K562 (cell line): ENCODE measurements at regions not wholly inside any gene's neighbourhood (a gene's known extent, or its start where the extent isn't known, plus 50 kb on each side); places are given as distances from the start of the nearest gene placed in this dataset.

ENCODE experiments used
- ATAC-seq: fragments of 200-7000 bp; cut with Tn5 transposase; 3 replicates; pipeline ENCODE4 v1.9.1; 2020; ENCODE audit warnings: moderate library complexity
- BruUV-seq: library from RNA; stranded (reverse); fragments of 400-500 nt; replicated peaks from 2 replicates; lab custom pipeline; 2021; lab: Mats Ljungman, UMichigan
- CTCF ChIA-PET: fragments of 300-600 bp; formaldehyde crosslinking; extraction: SDS; loops from one replicate; lab custom pipeline; 2021; ENCODE audit warnings: low intra/inter-chr PET ratio; lab: Yijun Ruan, JAX
- POLR2A ChIA-PET: fragments of 300-600, 350-650 bp; sonication (Branson Sonifier 250); formaldehyde crosslinking; extraction: SDS; loops from one replicate; lab custom pipeline; 2021; ENCODE audit warnings: antibody characterized with exemption, inconsistent platforms; lab: Yijun Ruan, JAX
- DNase-seq, 4 experiments: peaks; one replicate each; pipeline versions ENCODE4 v3.0.0 to v3.0.0-alpha.2; 2011 to 2018; ENCODE audit warnings: low spot score in 3 of 4, mixed read lengths in 3 of 4; ENCODE audit errors: extremely low read depth in 1 of 4
- FAIRE-seq: peaks from 2 replicates; lab custom pipeline; 2011; peaks lifted over from hg19 to GRCh38; lab: Jason Lieb, UNC
- H2AFZ ChIP-seq: 2 replicates; pipeline ENCODE4 v1.6.0; 2011; ENCODE audit warnings: low read depth, low read length, control low read depth, inconsistent platforms
- H3K27ac ChIP-seq: fragments of 200-600 bp; 3 replicates; pipeline ENCODE4 v1.8.0; 2011; ENCODE audit warnings: low read depth, mild to moderate bottlenecking, control low read depth, inconsistent platforms, low read length, moderate library complexity, mixed read lengths; ENCODE audit errors: extremely low read depth
- H3K27me3 ChIP-seq, 2 experiments: fragments of 300-600 bp in 1 of 2; 2 replicates in 1 of 2; 3 replicates in 1 of 2; pipeline versions ENCODE4 v1.6.0 to v1.8.0; 2011; ENCODE audit warnings: inconsistent platforms in 2 of 2, low read length in 2 of 2, mild to moderate bottlenecking in 1 of 2, mixed read lengths in 1 of 2, moderate library complexity in 1 of 2; ENCODE audit not compliant: control insufficient read depth in 2 of 2, insufficient read depth in 2 of 2
- H3K36me3 ChIP-seq: fragments of 300-600 bp; 3 replicates; pipeline ENCODE4 v1.8.0; 2011; ENCODE audit warnings: mild to moderate bottlenecking, low read length, inconsistent platforms; ENCODE audit not compliant: control insufficient read depth, insufficient read depth
- H3K4me1 ChIP-seq, 2 experiments: fragments of 200-600 bp in 1 of 2; replicated peaks in 1 of 2; 2 replicates in 1 of 2; 3 replicates in 1 of 2; pipeline versions ENCODE4 v1.5.1 to v1.8.0; 2011; ENCODE audit warnings: inconsistent platforms in 2 of 2, low read length in 2 of 2, mild to moderate bottlenecking in 1 of 2, mixed read lengths in 1 of 2, moderate library complexity in 1 of 2; ENCODE audit not compliant: control insufficient read depth in 2 of 2, insufficient read depth in 2 of 2
- H3K4me2 ChIP-seq: 2 replicates; pipeline ENCODE4 v1.6.1; 2011; ENCODE audit warnings: low read length, control low read depth, inconsistent platforms, mixed read lengths; ENCODE audit not compliant: insufficient read depth
- H3K4me3 ChIP-seq: fragments of 200-600 bp; sonication (generic), shearing (Covaris generic); 2 replicates; pipeline ENCODE4 v1.5.1; 2016; ENCODE audit warnings: control low read depth, inconsistent platforms
- H3K79me2 ChIP-seq: fragments of 200-600 bp; 3 replicates; pipeline ENCODE4 v1.8.0; 2011; ENCODE audit warnings: low read length, inconsistent platforms; ENCODE audit not compliant: control insufficient read depth, insufficient read depth
- H3K9ac ChIP-seq, 2 experiments: 2 replicates each; pipeline versions ENCODE4 v1.6.0 to v1.6.1; 2011; ENCODE audit warnings: low read depth in 2 of 2, low read length in 2 of 2, control low read depth in 1 of 2, inconsistent platforms in 1 of 2, mild to moderate bottlenecking in 1 of 2, mixed read lengths in 1 of 2; ENCODE audit not compliant: insufficient read depth in 1 of 2
- H3K9me1 ChIP-seq: one replicate; pipeline ENCODE4 v1.6.0; 2011; ENCODE audit warnings: inconsistent platforms, mild to moderate bottlenecking, low read length, moderate library complexity; ENCODE audit not compliant: control insufficient read depth, insufficient read depth
- H3K9me3 ChIP-seq: replicated peaks from 2 replicates; pipeline ENCODE4 v1.5.1; 2011; ENCODE audit warnings: low read depth, low read length, inconsistent platforms; ENCODE audit not compliant: control insufficient read depth, insufficient read depth
- H4K20me1 ChIP-seq: replicated peaks from 2 replicates; pipeline ENCODE4 v1.6.1; 2011; ENCODE audit warnings: low read length, inconsistent platforms, mixed read lengths; ENCODE audit not compliant: control insufficient read depth, insufficient read depth
- ATF2 ChIP-seq: sonication (generic); formaldehyde crosslinking; IDR thresholded peaks from 2 replicates; pipeline ENCODE4 v1.8.1; 2022; ENCODE audit warnings: missing genetic modification reagents
- ATF6 ChIP-seq: sonication (generic); formaldehyde crosslinking; IDR thresholded peaks from 2 replicates; pipeline ENCODE4 v1.4.0; 2020; ENCODE audit warnings: mild to moderate bottlenecking, missing genetic modification reagents
- BHLHE40 ChIP-seq: IDR thresholded peaks from 2 replicates; pipeline ENCODE4 v1.6.1; 2011; ENCODE audit warnings: low read length, improper control_type of control experiment
- FOXP1 ChIP-seq: sonication (generic); formaldehyde crosslinking; IDR thresholded peaks from 2 replicates; pipeline ENCODE4 v1.8.0; 2022; ENCODE audit warnings: mild to moderate bottlenecking, missing genetic modification reagents
- JUN ChIP-seq, 2 experiments: sonication (generic) in 1 of 2; formaldehyde crosslinking in 1 of 2; IDR thresholded peaks; 2 replicates each; pipeline versions ENCODE4 v1.6.1 to v1.8.0; 2012 to 2022; ENCODE audit warnings: borderline replicate concordance in 2 of 2, mild to moderate bottlenecking in 2 of 2, improper control_type of control experiment in 1 of 2, low read depth in 1 of 2, low read length in 1 of 2, missing genetic modification reagents in 1 of 2
- MAFF ChIP-seq: IDR thresholded peaks from 2 replicates; pipeline ENCODE4 v1.6.1; 2012; ENCODE audit warnings: low read length, improper control_type of control experiment
- NR4A1 ChIP-seq, 2 experiments: fragments of 250-450 bp in 1 of 2; fragments of 450-650 bp in 1 of 2; sonication (Bioruptor Pico) in 1 of 2; IDR thresholded peaks; 2 replicates each; pipeline versions ENCODE4 v1.4.0 to v1.6.1; 2016 to 2020; ENCODE audit warnings: mild to moderate bottlenecking in 2 of 2, missing compliant biosample characterization in 1 of 2, missing genetic modification characterization in 1 of 2, moderate library complexity in 1 of 2
- PURB ChIP-seq: sonication (generic); formaldehyde crosslinking; IDR thresholded peaks from 2 replicates; pipeline ENCODE4 v1.9.0; 2021; ENCODE audit warnings: low read depth, mild to moderate bottlenecking, missing genetic modification reagents
- SAFB ChIP-seq: fragments of 200-400 bp; formaldehyde crosslinking; IDR thresholded peaks from 2 replicates; pipeline ENCODE4 v1.6.1; 2017; ENCODE audit warnings: low read depth, low read length, borderline replicate concordance
- SMAD4 ChIP-seq: fragments of 250-450 bp; sonication (Bioruptor Pico); conservative IDR thresholded peaks from 2 replicates; pipeline ENCODE4 v1.8.0; 2021; ENCODE audit warnings: inconsistent platforms, mild to moderate bottlenecking, moderate library complexity
- THRAP3 ChIP-seq: fragments of 450-650 bp; IDR thresholded peaks from 2 replicates; pipeline ENCODE4 v1.6.1; 2016; ENCODE audit warnings: mild to moderate bottlenecking, inconsistent platforms, borderline replicate concordance
- ZBTB17 ChIP-seq: fragments of 450-650 bp; formaldehyde crosslinking; IDR thresholded peaks from 2 replicates; pipeline ENCODE4 v1.4.0; 2020; ENCODE audit warnings: mild to moderate bottlenecking
- ZBTB2 ChIP-seq: fragments of 450-650 bp; IDR thresholded peaks from 2 replicates; pipeline ENCODE4 v1.6.1; 2016; ENCODE audit warnings: antibody characterized with exemption
- ZNF282 ChIP-seq: sonication (generic); formaldehyde crosslinking; IDR thresholded peaks from 2 replicates; pipeline ENCODE4 v1.8.1; 2023; ENCODE audit warnings: missing genetic modification reagents
- ZNF511 ChIP-seq: sonication (generic); formaldehyde crosslinking; IDR thresholded peaks from 2 replicates; pipeline ENCODE4 v1.8.0; 2022; ENCODE audit warnings: mild to moderate bottlenecking, missing genetic modification reagents
- ZNF780A ChIP-seq: fragments of 250-450 bp; sonication (Bioruptor Pico); IDR thresholded peaks from 2 replicates; pipeline ENCODE4 v1.5.0; 2021; ENCODE audit warnings: mild to moderate bottlenecking
- WGBS: fragments of 100-300 bp; shearing (Covaris generic); methylation state at CpG from one replicate; pipeline ENCODE4 v1.1.6; 2016; ENCODE audit warnings: low coverage, mixed read lengths; ENCODE audit not compliant: insufficient coverage; ENCODE audit errors: missing lambda C conversion rate; 5-methylcytosine and 5-hydroxymethylcytosine counted together
- in situ Hi-C: fragments of 300-500 bp; cut with MboI; formaldehyde crosslinking; loops from 4 replicates; pipeline ENCODE4 v1.15.0; 2018; ENCODE audit warnings: inconsistent platforms, mixed read lengths
- intact Hi-C: fragments of 100-400 bp; cut with micrococcal nuclease; formaldehyde crosslinking; loops from 2 replicates; pipeline ENCODE4 v1.14.2; 2022

GRCh38 chr7:68676813-68677535 lies 921.3 kb upstream of the AUTS2 start (continued):
- TF ChIP-seq ATF6, result no peak
- no peak for TF ChIP-seq FOXP1
- TF ChIP-seq BHLHE40, result no peak
- TF ChIP-seq NR4A1 (CRISPR knock-in tag; IDR thresholded peaks at IDR 0.05), result no peak
- TF ChIP-seq NR4A1 (tag; IDR thresholded peaks at IDR 0.05), result no peak
- TF ChIP-seq, all 486 proteins: peak for 0

GRCh38 chr7:68678196-68678595 lies 920.1 kb upstream of the AUTS2 start:
- ATAC-seq (no peak), FAIRE-seq (no peak), DNase-seq (no peak)
- Histone ChIP-seq H2AFZ (no peak overlapping the region), H3K4me1 (no peaks in the 10 kb centered on the region), H3K27ac (no peak overlapping the region), H3K9ac (no peak overlapping the region), H3K9me3 (no peaks in the 10 kb centered on the region), H3K79me2 (no peaks in the 10 kb centered on the region), H3K36me3 (no peaks in the 10 kb centered on the region), H4K20me1 (no peaks in the 10 kb centered on the region), H3K27me3 (peaks cover 0 to 5% of the 10 kb centered on the region in 2 experiments; a peak in 1 of 5 replicates), H3K4me2 (no peak overlapping the region), H3K4me3 (no peak overlapping the region), H3K9me1 (no peaks in the 10 kb centered on the region)
- intact Hi-C loops (no loop called here), in situ Hi-C loops (no loop called here)
- WGBS, result 2% methylated on average over 4 of the region's 4 CpGs
- no TSS peak for BruUV-seq
- ChIA-PET CTCF (no interaction called here), POLR2A (no interaction called here)
- no peak for TF ChIP-seq ATF2 (CRISPR knock-in tag)
- no peak for TF ChIP-seq MAFF
- no peak for TF ChIP-seq ZBTB17 (CRISPR knock-in tag)
- TF ChIP-seq JUN (IDR thresholded peaks at IDR 0.05; ENCODE audit: borderline replicate concordance, low read depth, low read length), result no peak
- no peak for TF ChIP-seq JUN (CRISPR knock-in tag; IDR thresholded peaks at IDR 0.05; ENCODE audit: borderline replicate concordance)
- no peak for TF ChIP-seq ZNF282 (CRISPR knock-in tag)
- no peak for TF ChIP-seq ZBTB2
- TF ChIP-seq SAFB, result no peak
- no peak for TF ChIP-seq ZNF780A
- TF ChIP-seq SMAD4, result no peak
- TF ChIP-seq PURB, result no peak
- no peak for TF ChIP-seq ZNF511 (CRISPR knock-in tag)
- TF ChIP-seq THRAP3, result no peak
